ENCODE measurements at regions not wholly inside any gene's neighbourhood (a gene's known extent, or its start where the extent isn't known, plus 50 kb on each side); places are given as distances from the start of the nearest gene placed in this dataset.

DNA sequence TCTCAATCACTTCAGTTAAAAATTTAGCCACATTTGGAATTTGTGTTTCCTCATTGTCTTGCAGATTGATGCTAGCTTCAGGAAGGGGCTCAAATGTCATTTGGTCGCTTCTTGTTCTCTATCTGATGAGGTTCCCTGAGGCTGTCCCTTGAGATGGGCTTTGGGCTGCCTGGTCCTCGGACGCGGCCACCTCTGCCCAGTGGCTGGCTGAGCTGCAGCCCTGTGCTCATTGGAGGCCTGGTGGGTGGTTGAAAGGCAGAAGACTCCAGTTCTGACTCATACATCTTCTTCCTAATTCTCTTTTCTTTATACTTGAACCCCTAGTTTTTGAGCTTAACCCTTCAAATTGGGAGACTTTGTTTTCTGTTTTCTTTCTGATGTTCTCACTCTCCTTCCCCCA, 78.8 kb upstream of the NTRK2 start:
- no peak overlapping the region for H3K4me3 ChIP-seq (ENCODE audit: insufficient read depth, low read depth, low read length)
- TF ChIP-seq, protein P1, sequence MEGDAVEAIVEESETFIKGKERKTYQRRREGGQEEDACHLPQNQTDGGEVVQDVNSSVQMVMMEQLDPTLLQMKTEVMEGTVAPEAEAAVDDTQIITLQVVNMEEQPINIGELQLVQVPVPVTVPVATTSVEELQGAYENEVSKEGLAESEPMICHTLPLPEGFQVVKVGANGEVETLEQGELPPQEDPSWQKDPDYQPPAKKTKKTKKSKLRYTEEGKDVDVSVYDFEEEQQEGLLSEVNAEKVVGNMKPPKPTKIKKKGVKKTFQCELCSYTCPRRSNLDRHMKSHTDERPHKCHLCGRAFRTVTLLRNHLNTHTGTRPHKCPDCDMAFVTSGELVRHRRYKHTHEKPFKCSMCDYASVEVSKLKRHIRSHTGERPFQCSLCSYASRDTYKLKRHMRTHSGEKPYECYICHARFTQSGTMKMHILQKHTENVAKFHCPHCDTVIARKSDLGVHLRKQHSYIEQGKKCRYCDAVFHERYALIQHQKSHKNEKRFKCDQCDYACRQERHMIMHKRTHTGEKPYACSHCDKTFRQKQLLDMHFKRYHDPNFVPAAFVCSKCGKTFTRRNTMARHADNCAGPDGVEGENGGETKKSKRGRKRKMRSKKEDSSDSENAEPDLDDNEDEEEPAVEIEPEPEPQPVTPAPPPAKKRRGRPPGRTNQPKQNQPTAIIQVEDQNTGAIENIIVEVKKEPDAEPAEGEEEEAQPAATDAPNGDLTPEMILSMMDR (conservative IDR thresholded peaks at IDR 0.05; ENCODE audit: low read depth, low read length) = no peak
- no peak for TF ChIP-seq RFX5 (IDR thresholded peaks at IDR 0.05; ENCODE audit: low read depth, low read length)
- TF ChIP-seq MAFK (IDR thresholded peaks at IDR 0.05; ENCODE audit: low read depth, low read length) = no peak
- TF ChIP-seq MAZ (IDR thresholded peaks at IDR 0.05; ENCODE audit: borderline replicate concordance, low read depth, low read length) = no peak
- H3K56ac ChIP-seq (ENCODE audit: extremely low read depth, insufficient read depth, low read length) = no peak overlapping the region
- H2AFZ ChIP-seq (replicated peaks; ENCODE audit: low read length, poor library complexity) = no peak overlapping the region
- DNase-seq (no peak), ATAC-seq (ENCODE audit: low read depth) (no peak)
- H2BK20ac ChIP-seq (ENCODE audit: low read depth, low read length) = no peak overlapping the region
- H2BK15ac ChIP-seq (ENCODE audit: low read depth, low read length) = no peak overlapping the region
- no TSS peak for BruUV-seq (replicated peaks)
- no CpG with 5 or more reads among the region's 4 CpGs for WGBS, 2 experiments (ENCODE audit: extremely low coverage in 2 of 2, insufficient read length in 1 of 2)
- no peaks in the 10 kb centered on the region for H3K9me1 ChIP-seq (ENCODE audit: insufficient read depth, low read length)
- dilution Hi-C loops (cut with HindIII; ENCODE audit: low sequenced_read_pairs, unreplicated experiment) = no loop called here
- no peaks in the 10 kb centered on the region for H3K79me1 ChIP-seq (ENCODE audit: low read depth in 1 of 2, low read length in 2 of 2)
- H3K9me3 ChIP-seq (ENCODE audit: control insufficient read depth, insufficient read depth, low read length) = peaks cover 18% of the 10 kb centered on the region
- H2AK5ac ChIP-seq (ENCODE audit: low read depth, low read length) = no peak overlapping the region
- H3K27me3 ChIP-seq (ENCODE audit: control insufficient read depth, insufficient read depth, low read length) = no peaks in the 10 kb centered on the region
- H2AK9ac ChIP-seq (replicated peaks; ENCODE audit: low read depth, low read length, poor library complexity) = no peak overlapping the region
- H4K20me1 ChIP-seq (ENCODE audit: insufficient read depth, low read length) = no peaks in the 10 kb centered on the region
- POLR2A ChIA-PET (ENCODE audit: unreplicated experiment) = no interaction called here
- no peak overlapping the region for H2BK5ac ChIP-seq (ENCODE audit: low read depth, low read length, poor library complexity, severe bottlenecking)
- no peaks in the 10 kb centered on the region for H3K36me3 ChIP-seq (ENCODE audit: control insufficient read depth, insufficient read depth, low read length)
- H3K4me2 ChIP-seq (ENCODE audit: low read depth, low read length) = no peak overlapping the region
- no peak overlapping the region for H3K9ac ChIP-seq (ENCODE audit: low read depth, low read length)
- H3K27ac ChIP-seq (ENCODE audit: insufficient read depth, low read length) = no peak overlapping the region
- intact Hi-C loops (cut with micrococcal nuclease) = no loop called here
- H4K5ac ChIP-seq (ENCODE audit: low read depth, low read length) = no peak overlapping the region
- CTCF ChIA-PET = no interaction called here
- H3K4ac ChIP-seq (ENCODE audit: low read depth, low read length) = no peak overlapping the region
- H3K14ac ChIP-seq (replicated peaks; ENCODE audit: low read depth, low read length) = no peak overlapping the region
- no peak overlapping the region for H2BK120ac ChIP-seq (ENCODE audit: low read depth, low read length)
- no peak overlapping the region for H4K8ac ChIP-seq (ENCODE audit: low read depth in 2 of 2, low read length in 2 of 2)
- no peak overlapping the region for H3K23ac ChIP-seq (ENCODE audit: low read depth, low read length)
- H4K91ac ChIP-seq (ENCODE audit: insufficient read depth, low read depth, low read length) = no peak overlapping the region
- in situ Hi-C loops (cut with MboI; ENCODE audit: low sequenced_read_pairs) = no loop called here
- H3K4me1 ChIP-seq (ENCODE audit: control insufficient read depth, insufficient read depth, low read length) = no peaks in the 10 kb centered on the region
- no peak overlapping the region for H3K18ac ChIP-seq (ENCODE audit: low read depth, low read length)

Data from IMR-90 (cell line).